Activated naive CD4-positive, alpha-beta T cell treated with anti-CD3 and anti-CD28 coated beads, Interleukin-2, amount 10 ng/mL, durations not matched to agents 7 days and 5 days (primary cell): ENCODE measurements at regions not wholly inside any gene's neighbourhood (a gene's known extent, or its start where the extent isn't known, plus 50 kb on each side); places are given as distances from the start of the nearest gene placed in this dataset.
A peak's percentile ranks its signal among the peaks of the same experiment; 100 is the strongest.

ENCODE experiments used
- CTCF ChIA-PET: fragments of 350-600 bp; sonication (Branson Sonifier 250); formaldehyde crosslinking; loops from one replicate; lab custom pipeline; 2021; ENCODE audit warnings: antibody characterized with exemption; lab: Charles Lee
- DNase-seq: peaks from one replicate; pipeline ENCODE4 v3.0.0-alpha.2; 2020
- H3K27ac Mint-ChIP-seq: one replicate; pipeline ENCODE4 v1.8.0; 2021; ENCODE audit warnings: mild to moderate bottlenecking, moderate library complexity, mixed read lengths
- H3K27me3 Mint-ChIP-seq: one replicate; pipeline ENCODE4 v1.8.0; 2021; ENCODE audit warnings: mild to moderate bottlenecking, mixed read lengths
- H3K36me3 Mint-ChIP-seq: one replicate; pipeline ENCODE4 v1.8.0; 2021; ENCODE audit warnings: mixed read lengths
- H3K4me1 Mint-ChIP-seq: one replicate; pipeline ENCODE4 v1.8.0; 2021; ENCODE audit warnings: mixed read lengths
- H3K4me3 Mint-ChIP-seq: one replicate; pipeline ENCODE4 v1.8.0; 2021; ENCODE audit warnings: mild to moderate bottlenecking, moderate library complexity, mixed read lengths
- H3K9me3 Mint-ChIP-seq: one replicate; pipeline ENCODE4 v1.8.0; 2021; ENCODE audit warnings: mixed read lengths

DNA sequence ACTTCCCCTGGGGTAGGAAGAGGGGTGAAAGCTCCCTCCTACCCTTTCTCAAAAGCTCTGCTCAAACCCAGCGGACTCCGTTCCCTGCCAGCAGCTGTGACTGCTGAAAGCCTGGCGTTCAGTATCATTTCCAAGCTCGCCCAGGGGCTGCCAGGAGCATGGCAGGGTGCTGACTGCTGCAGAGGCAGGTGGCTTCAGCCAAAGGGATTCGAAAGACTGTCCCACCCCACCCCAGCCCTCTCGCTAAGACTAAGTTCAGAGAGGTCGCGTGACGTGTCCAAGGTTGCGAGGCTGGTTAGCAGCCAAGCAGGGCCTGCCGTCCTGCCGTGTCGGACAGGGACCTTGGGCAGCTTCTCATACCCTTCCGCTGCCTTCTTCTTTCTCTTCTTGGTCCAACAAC is 72.3 kb upstream of the RAB12 start:
- H3K27me3 Mint-ChIP-seq: peaks cover 5% of the 10 kb centered on the region
- CTCF ChIA-PET: no interaction called here
- peaks cover 8% of the 10 kb centered on the region for H3K9me3 Mint-ChIP-seq
- DNase-seq: no peak
- H3K4me1 Mint-ChIP-seq: no peaks in the 10 kb centered on the region
- H3K27ac Mint-ChIP-seq: no peak overlapping the region
- no peaks in the 10 kb centered on the region for H3K36me3 Mint-ChIP-seq
- no peak overlapping the region for H3K4me3 Mint-ChIP-seq

DNA sequence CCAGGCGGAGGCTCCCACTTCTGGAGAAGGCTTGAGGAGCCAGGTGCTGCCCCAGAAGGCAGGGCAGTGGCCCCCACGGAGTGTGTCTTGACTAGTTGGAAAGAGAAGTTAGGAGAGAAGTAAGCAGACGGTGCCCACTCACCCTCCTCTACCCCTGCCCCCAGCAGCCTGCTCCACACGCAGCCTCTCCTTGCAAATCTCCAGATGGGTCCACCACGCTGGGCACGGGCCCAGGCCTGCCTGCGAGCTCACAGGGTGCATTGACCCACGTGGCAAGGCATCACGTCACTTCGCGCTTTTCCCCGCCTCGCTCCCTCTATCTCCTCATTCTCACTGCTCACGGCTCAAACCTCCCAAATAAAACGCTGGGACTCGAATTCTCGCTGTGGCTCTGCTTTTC is 71.8 kb upstream of the RAB12 start:
- Mint-ChIP-seq H3K27ac (peak overlapping the region; percentile 2), H3K27me3 (peaks cover 5% of the 10 kb centered on the region), H3K36me3 (no peaks in the 10 kb centered on the region), H3K4me3 (no peak overlapping the region), H3K9me3 (peaks cover 3% of the 10 kb centered on the region), H3K4me1 (no peaks in the 10 kb centered on the region)
- no peak for DNase-seq
- CTCF ChIA-PET: no interaction called here

DNA sequence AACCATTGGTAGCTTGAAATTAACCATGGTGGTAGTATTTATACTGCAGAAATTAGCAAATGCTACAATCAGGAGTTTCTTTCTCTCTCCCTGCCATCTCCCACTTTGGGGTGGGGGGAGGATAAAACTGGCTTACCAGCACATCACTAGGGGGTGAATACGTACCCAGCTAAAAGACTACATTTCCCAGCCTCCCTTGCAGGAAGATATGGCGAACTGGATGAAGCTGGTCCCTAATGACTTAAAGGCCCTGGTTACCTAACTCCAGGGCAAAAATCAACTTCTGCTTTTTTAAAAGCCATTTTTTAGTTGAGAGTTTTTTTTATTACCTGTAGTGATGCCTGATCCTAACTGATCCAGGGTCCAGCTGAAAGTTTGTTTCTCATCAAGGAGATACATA is 70.3 kb upstream of the RAB12 start:
- Mint-ChIP-seq H3K9me3 (no peaks in the 10 kb centered on the region), H3K36me3 (no peaks in the 10 kb centered on the region), H3K4me3 (no peak overlapping the region), H3K27ac (no peak overlapping the region), H3K4me1 (no peaks in the 10 kb centered on the region), H3K27me3 (peaks cover 5% of the 10 kb centered on the region)
- DNase-seq: no peak
- CTCF ChIA-PET: no interaction called here

DNA sequence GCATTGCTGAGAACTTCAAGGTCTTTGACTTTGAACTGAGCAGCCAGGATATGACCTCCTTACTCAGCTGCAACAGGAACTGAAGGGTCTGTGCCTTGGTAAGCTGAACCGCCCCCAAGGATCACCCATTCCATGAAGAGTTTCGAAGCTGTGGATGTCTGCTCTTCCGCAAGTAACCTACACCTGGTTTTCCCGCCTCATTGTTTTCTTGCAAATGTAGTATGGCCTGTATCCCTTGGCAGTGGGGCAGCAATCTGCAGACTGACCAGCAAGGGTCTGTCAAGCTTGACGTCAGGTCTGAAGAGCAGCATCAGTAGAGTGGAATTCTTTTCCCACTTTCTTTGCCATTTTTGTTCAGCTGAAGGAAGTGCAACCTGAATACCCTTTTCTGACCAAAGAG is 62.6 kb upstream of the RAB12 start:
- DNase-seq: no peak
- H3K4me3 Mint-ChIP-seq: no peak overlapping the region
- no peaks in the 10 kb centered on the region for H3K4me1 Mint-ChIP-seq
- no peaks in the 10 kb centered on the region for H3K27me3 Mint-ChIP-seq
- H3K36me3 Mint-ChIP-seq: no peaks in the 10 kb centered on the region
- CTCF ChIA-PET: interaction anchor here (0.6 kb wide), 1 partner anchor 56 kb away, joined by 4 read pairs; no protein-coding TSS in a partner anchor
- no peak overlapping the region for H3K27ac Mint-ChIP-seq
- no peaks in the 10 kb centered on the region for H3K9me3 Mint-ChIP-seq

GRCh38 chr18:8548186-8548585 is 61.1 kb upstream of the RAB12 start:
- DNase-seq: no peak
- Mint-ChIP-seq H3K27ac (no peak overlapping the region), H3K9me3 (no peaks in the 10 kb centered on the region), H3K27me3 (no peaks in the 10 kb centered on the region), H3K36me3 (no peaks in the 10 kb centered on the region), H3K4me1 (no peaks in the 10 kb centered on the region), H3K4me3 (no peak overlapping the region)
- CTCF ChIA-PET: no interaction called here

GRCh38 chr18:8549254-8549757 is 59.9 kb upstream of the RAB12 start:
- CTCF ChIA-PET: no interaction called here
- Mint-ChIP-seq H3K9me3 (no peaks in the 10 kb centered on the region), H3K27ac (no peak overlapping the region), H3K27me3 (no peaks in the 10 kb centered on the region), H3K4me3 (no peak overlapping the region), H3K4me1 (no peaks in the 10 kb centered on the region), H3K36me3 (no peaks in the 10 kb centered on the region)
- no peak for DNase-seq

DNA sequence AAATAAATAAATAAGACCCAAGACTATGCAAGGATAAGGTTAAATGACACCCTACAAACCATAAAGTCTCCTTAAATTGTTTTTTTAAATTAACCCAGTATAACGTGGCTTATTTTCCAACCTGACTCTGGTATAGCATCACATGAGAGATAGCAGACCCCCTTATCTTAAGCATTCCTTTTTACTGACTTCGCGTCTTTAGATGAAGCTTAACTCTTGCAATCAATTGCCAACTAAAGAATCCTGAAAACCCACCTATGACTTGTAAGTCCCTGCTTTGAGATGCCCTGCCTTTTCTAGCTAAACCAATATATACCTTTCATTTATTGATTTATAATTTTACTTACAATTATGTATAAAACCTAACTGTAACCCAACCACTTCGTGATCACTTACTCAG is 57.1 kb upstream of the RAB12 start:
- no peak overlapping the region for H3K27ac Mint-ChIP-seq
- H3K27me3 Mint-ChIP-seq: no peaks in the 10 kb centered on the region
- H3K4me1 Mint-ChIP-seq: no peaks in the 10 kb centered on the region
- H3K4me3 Mint-ChIP-seq: no peak overlapping the region
- CTCF ChIA-PET: no interaction called here
- no peak for DNase-seq
- no peaks in the 10 kb centered on the region for H3K36me3 Mint-ChIP-seq
- no peaks in the 10 kb centered on the region for H3K9me3 Mint-ChIP-seq

- Mint-ChIP-seq H3K4me1 (no peaks in the 10 kb centered on the region), H3K27ac (no peak overlapping the region), H3K36me3 (no peaks in the 10 kb centered on the region), H3K4me3 (no peak overlapping the region), H3K9me3 (no peaks in the 10 kb centered on the region), H3K27me3 (no peaks in the 10 kb centered on the region)
- DNase-seq: no peak
- CTCF ChIA-PET: interaction anchor here (0.8 kb wide), 1 partner anchor 10 kb away, joined by 3 read pairs; no protein-coding TSS in a partner anchor
Observed at GRCh38 chr18:8554354-8554753, 54.9 kb upstream of the RAB12 start.

DNA sequence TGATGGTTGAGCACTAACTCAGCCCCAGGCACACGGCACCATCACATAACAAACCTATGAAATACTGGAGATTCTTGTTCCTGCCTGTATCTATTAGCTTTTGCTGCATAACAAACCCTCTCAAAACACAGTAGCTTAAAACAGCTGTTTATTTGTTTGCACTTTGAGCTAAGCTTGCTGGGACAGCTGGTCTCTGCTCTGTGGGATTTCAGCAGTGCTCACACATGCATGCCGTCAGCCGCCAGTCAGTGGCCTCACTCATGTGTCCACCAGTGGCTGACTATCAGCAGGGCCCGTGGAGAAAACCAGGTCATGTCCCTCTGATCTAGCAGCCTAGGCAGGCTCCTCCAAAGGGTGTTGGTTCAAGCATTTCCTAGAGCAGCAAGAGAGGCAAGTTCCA is 52.8 kb upstream of the RAB12 start:
- no peaks in the 10 kb centered on the region for H3K4me1 Mint-ChIP-seq
- peaks cover under 1% of the 10 kb centered on the region for H3K27me3 Mint-ChIP-seq
- DNase-seq: no peak
- H3K4me3 Mint-ChIP-seq: no peak overlapping the region
- H3K27ac Mint-ChIP-seq: no peak overlapping the region
- H3K36me3 Mint-ChIP-seq: no peaks in the 10 kb centered on the region
- CTCF ChIA-PET: no interaction called here
- H3K9me3 Mint-ChIP-seq: no peaks in the 10 kb centered on the region
